SKM-1 treated with dmso at 0.1 percent for 144 hours (cell line): ENCODE measurements at regions not wholly inside any gene's neighbourhood (a gene's known extent, or its start where the extent isn't known, plus 50 kb on each side); places are given as distances from the start of the nearest gene placed in this dataset.
"Not testable (repeated sequence)": the region's sequence is repeated elsewhere in the genome, so short reads cannot be mapped to it uniquely, and the experiment has no call there.

Source experiments
- DNase-seq: peaks from one replicate; lab custom pipeline; 2025; ENCODE audit not compliant: unreplicated experiment; lab: John Stamatoyannopoulos, UW

DNA sequence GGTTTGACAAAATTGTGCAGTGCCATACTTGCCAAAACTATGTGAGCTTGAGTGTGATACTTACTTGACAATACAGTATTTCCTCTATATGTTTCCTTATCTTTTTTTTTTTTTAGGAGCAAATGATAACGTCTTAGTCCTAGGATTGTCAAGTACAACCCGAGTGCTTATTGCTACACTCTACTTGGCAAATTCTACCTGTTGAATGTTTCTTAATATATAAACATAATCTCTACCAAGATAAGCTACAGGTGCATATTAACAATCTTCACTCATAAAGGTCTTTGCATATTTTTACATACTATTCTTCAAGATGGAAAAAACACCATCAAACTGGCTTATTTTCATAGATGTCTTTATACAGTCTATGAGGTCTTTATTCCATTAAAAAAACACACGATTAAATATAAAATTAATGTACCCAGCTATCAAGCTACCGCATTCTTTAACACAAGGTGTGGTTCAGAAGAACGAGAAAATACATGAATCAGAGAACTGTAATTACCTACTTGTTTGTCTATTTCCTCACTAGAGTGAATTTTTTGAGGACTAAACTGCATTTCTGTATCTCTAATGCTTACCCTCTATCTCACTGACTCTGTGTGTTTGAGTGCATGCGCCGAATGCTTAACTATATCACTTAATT lies 76.1 kb upstream of the PDSS1 start:
- no peak for DNase-seq

DNA sequence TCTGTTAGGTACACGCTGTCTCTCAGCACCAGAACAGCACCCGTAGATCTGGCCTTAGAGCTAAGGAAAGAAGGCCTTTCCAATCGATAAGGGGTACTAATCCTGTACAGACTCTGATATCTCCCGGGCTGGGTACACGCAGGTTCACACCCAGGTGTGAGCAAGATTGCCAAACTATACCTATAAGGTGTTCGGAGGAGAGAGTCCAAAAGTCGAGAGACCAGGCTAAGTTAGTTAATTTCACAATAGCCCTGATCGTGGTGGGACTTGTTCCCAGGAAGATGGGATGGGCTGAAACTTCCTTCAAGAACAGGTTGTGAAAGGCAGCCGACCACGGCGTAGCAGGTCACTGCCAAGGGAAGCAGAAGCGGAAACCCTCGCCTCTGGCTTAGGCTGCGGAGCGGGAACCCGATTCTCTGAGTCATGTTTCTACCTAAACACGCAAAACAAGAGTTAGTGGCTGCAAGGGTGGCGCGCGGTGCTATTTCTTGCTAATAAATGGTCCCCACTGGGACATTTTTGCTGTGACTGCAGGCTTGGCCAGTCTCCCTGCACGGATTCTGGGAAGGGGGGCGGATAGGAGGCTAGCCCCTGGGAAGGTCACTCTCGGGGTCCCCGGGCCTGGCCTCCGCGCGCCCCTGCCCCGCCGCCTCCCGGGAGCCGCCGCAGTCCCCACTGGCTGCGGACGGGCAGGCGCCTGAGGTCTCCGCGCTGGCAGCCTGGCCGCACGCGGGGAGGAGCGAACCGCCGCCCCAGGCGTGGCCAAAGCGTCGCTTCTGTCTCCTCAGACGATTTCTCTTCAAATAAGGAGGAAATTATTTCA lies 75.4 kb upstream of the PDSS1 start:
- DNase-seq = peak; percentile 57

DNA sequence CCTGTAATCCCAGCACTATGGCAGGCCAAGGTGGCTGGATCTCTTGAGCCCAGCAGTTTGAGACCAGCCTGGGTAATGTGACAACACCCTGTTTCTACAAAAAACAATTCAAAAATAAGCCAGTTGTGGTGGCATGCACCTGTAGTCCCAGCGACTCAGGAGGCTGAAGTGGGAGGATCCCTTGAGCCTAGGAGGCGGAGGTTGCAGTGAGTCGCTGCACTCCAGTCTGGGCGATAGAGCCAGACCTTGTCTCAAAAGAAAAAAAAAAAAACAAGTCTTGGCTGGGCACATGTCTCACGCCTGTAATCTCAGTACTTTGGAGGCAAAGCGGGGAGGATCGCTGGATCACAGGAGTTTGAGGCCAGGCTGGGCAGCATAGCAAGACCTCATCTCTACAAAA lies 74.6 kb upstream of the PDSS1 start:
- DNase-seq = no peak

DNA sequence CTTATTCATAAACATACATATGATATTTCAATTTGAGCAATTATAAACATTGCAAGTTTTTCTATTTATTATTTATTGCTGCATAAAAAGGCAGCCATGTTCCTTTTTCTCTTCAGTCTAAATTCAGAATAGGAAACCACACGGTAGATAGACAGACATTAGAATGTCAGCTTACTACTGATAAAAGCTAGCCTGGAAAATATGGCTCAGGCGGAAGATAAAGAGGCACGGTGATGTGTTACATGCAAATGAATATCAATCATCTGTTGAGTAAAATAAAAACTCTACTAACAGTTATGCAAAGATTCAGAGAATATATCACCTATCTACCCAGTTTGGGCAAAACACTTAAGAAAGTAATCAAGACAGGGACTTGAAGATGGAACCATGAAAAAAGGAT lies 73.5 kb upstream of the PDSS1 start:
- DNase-seq = no peak

DNA sequence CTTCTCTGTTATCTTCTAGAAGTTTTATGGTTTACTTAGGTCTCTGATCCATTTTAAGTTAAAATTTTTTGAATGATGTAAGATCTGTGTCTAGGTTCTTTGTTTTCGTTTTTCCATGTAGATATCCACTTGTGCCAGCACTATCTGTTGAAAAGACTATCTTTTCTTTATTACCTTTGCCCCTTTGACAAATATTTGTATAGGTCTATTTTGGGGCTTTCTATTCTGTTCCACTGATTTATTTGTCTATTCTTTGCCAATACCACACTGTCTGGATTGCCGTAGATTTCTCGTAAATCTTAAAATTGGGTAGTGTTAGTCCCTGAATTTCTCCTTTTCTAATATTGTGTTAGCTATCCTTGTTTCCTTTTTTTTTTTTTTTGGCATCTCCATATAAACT lies 71.4 kb upstream of the PDSS1 start:
- no peak for DNase-seq

DNA sequence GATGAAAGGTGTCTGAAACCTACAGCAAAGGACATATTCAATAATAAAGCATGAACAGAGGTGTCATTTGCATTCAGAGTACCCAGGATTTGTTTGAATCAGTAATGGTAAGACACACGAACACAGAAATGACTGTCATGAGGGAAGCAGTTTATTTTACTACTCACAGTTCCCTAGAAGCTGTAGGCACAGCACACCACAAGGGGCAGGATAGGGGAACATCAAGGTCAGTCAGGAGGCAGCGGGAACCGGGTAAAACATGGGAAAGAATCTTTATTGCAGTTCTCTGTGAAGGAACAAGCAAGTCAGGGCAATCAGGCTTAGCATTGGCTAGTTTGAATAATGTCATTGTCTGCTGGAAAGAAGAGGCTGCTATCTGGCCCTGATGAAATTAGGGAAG lies 70.2 kb upstream of the PDSS1 start:
- no peak for DNase-seq

DNA sequence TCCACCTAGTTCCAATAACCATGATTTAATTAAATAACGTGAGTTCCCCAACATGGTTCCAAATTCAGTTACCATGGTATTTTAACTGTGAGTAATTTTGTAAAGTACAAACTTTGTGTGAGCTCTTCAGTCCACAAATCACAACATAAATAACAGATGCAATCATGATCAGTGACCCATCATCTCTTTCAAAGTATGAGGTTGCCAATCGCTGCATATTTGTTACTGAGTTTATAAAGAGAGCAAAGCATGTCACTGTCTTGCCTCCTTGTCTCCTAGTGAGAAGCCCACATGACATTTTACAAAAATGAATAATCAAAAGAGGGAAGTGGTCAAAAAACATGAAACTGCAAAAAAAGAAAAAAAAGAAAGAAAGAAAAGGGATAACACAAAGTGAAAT lies 69.1 kb upstream of the PDSS1 start:
- no peak for DNase-seq

DNA sequence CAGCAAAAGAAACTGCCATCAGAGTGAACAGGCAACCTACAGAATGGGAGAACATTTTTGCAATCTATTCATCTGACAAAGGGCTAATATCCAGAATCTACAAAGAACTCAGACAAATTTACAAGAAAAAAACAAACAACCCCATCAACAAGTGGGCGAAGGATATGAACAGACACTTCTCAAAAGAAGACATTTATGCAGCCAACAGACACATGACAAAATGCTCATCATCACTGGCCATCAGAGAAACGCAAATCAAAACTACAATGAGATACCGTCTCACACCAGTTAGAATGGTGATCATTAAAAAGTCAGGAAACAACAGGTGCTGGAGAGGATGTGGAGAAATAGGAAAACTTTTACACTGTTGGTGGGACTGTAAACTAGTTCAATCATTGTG lies 65.3 kb upstream of the PDSS1 start:
- DNase-seq = not testable (repeated sequence)

DNA sequence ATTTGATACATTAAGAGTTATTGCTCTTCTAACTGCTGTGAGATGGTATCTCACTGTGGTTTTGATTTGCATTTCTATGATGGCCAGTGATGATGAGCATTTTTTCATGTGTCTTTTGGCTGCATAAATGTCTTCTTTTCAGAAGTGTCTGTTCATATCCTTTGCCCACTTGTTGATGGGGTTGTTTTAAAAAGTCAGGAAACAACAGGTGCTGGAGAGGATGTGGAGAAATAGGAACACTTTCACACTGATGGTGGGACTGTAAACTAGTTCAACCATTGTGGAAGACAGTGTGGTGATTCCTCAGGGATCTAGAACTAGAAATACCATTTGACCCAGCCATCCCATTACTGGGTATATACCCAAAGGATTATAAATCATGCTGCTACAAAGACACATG lies 63.4 kb upstream of the PDSS1 start:
- not testable (repeated sequence) for DNase-seq

DNA sequence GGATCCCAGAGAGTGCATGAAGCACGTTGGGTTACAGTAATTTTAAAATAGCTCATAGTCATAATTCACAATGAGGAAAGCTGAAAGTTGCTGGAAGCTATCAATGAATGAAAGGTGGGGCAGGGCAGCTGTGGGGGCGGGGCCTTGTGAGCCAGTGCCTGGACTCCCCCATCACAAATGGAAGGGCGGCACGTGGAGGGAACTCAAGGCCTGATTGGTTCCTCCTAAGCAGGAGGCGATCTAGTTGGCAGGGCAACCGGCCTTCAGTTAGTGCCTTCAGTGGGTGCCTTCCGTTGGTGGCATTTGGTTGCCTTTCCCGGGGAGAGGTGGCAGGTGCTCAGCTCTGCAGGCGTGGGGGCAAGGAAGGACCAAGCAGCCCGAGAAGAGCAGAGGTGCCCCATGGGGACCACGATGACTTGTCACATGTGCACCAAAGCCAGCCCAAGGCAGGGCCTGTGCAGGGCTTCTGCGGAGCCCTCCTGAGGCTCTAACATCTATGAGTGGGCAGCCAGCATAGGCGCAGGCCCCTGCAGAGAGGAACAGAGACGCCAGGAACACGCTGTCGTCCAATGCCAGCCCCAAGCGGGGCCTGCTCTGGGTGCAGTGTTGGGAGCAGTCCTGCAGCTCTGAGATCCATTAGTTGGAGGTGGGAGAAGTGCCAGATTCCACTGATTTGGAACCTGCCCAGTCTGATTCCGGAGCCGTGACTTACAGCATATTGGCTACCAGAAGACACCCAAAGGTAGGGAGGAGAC lies 59.8 kb upstream of the PDSS1 start:
- no peak for DNase-seq

DNA sequence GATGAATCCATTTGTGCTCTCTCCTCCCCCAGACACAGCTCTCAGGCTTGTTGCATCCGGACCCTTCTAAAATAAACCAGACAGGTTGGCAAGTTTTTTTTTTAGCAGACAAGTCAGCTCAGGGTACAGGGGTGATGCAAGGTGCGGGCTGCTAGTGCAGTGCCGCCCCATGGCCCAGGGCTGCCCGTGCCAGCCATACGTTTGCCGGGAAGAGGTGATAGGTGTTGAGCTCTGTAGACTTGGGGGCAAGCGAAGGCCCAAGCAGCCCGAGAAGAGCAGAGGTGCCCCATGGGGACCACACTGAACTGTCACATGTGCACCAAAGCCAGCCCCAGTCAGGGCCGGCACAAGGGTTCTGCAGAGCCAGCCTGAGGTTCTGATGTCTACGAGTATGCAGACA lies 57.1 kb upstream of the PDSS1 start:
- DNase-seq = no peak

DNA sequence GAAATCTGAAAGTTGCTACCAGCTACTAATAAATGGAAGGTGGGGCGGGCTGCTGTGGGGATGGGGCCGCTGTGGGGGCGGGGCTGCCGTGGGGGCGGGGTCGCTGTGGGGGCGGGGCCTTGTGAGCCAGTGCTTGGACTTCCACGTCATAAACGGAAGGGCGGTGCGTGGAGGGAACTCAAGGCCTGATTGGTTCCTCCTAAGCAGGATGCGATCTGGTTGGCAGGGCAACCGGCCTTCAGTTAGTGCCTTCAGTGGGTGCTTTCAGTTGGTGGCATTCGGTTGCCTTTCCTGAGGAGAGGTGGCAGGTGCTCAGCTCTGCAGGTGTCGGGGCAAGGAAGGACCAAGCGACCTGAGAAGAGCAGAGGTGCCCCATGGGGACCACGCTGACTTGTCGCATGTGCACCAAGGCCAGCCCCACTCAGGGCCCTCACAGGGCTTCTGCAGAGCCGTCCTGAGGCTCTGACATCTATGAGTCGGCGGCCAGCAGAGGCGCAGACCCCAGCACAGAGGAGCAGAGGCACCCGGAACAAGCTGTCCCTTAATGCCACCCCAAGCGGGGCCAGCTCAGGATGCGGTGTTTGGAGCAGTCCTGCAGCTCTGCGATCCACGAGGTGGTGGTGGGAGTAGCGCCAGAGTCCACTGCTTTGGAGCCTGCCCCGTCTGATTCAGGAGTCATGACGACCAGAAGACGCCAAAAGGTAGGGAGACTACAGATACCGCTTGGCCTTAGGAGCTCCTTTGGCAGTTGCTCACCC lies 54.4 kb upstream of the PDSS1 start:
- no peak for DNase-seq

DNA sequence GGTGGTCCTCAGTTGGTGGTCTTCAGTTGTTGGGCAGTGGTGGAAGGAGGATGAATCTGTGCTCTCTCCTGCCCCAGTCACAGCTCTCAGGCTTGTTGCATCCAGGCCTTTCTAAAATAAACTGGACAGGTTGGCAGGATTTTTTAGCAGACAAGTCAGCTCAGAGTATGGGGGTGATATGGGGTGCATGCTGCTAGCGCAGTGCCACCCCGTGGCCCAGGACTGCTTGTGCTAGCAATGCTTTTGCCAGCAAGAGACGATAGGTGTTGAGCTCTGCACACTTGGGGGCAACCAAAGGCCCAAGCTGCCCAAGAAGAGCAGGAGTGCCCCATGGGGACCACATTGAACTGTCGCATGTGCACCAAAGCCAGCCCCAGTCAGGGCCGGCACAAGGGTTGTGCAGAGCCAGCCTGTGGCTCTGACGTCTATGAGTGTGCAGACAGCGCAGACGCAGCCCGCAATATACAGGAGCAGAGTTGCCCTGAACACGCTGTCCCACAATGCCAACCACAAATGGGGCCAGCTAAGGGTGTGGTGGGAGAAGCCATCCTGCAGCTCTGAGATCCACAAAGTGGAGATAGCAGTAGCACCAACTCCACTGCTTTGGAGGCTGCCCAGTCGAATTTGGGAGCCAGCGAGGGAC lies 49.8 kb upstream of the PDSS1 start:
- DNase-seq = no peak
